ENCODE measurements at regions not wholly inside any gene's neighbourhood (a gene's known extent, or its start where the extent isn't known, plus 50 kb on each side); places are given as distances from the start of the nearest gene placed in this dataset.

GRCh38 chr2:38185012-38185491 is 109.1 kb upstream of the CYP1B1 start:
- H3K36me3 ChIP-seq (ENCODE audit: control insufficient read depth, insufficient read depth, low read length): no peaks in the 10 kb centered on the region
- no peaks in the 10 kb centered on the region for H3K79me2 ChIP-seq (ENCODE audit: control insufficient read depth, insufficient read depth, low read length)
- peak; percentile 63 to 80 for DNase-seq (ENCODE audit: low read depth in 2 of 2)
- H3K4me3 ChIP-seq (replicated peaks in 1 of 4; ENCODE audit: control extremely low read depth in 1 of 4, insufficient read depth in 1 of 4, low read depth in 3 of 4, low read length in 4 of 4): no peak overlapping the region
- H3K27me3 ChIP-seq (ENCODE audit: control insufficient read depth, insufficient read depth, low read length): no peaks in the 10 kb centered on the region
- no peak overlapping the region for H3K9ac ChIP-seq (ENCODE audit: insufficient read depth, low read length)
- H3K4me1 ChIP-seq (ENCODE audit: control insufficient read depth, extremely low read depth, insufficient read depth, low read length): peaks cover 5% of the 10 kb centered on the region
- no peak overlapping the region for H3K4me2 ChIP-seq (ENCODE audit: extremely low read depth, insufficient read depth, low read length)
- no peak for TF ChIP-seq EZH2 (IDR thresholded peaks at IDR 0.05; ENCODE audit: low read length, missing control alignments)
- TF ChIP-seq, protein P1, sequence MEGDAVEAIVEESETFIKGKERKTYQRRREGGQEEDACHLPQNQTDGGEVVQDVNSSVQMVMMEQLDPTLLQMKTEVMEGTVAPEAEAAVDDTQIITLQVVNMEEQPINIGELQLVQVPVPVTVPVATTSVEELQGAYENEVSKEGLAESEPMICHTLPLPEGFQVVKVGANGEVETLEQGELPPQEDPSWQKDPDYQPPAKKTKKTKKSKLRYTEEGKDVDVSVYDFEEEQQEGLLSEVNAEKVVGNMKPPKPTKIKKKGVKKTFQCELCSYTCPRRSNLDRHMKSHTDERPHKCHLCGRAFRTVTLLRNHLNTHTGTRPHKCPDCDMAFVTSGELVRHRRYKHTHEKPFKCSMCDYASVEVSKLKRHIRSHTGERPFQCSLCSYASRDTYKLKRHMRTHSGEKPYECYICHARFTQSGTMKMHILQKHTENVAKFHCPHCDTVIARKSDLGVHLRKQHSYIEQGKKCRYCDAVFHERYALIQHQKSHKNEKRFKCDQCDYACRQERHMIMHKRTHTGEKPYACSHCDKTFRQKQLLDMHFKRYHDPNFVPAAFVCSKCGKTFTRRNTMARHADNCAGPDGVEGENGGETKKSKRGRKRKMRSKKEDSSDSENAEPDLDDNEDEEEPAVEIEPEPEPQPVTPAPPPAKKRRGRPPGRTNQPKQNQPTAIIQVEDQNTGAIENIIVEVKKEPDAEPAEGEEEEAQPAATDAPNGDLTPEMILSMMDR (conservative IDR thresholded peaks at IDR 0.05 in 1 of 2, IDR thresholded peaks at IDR 0.05 in 1 of 2; ENCODE audit: low read depth in 1 of 2, low read length in 2 of 2): no peak
- H2AFZ ChIP-seq (ENCODE audit: low read length): no peak overlapping the region
- H3K27ac ChIP-seq (ENCODE audit: insufficient read depth, low read length): no peak overlapping the region
- no peaks in the 10 kb centered on the region for H3K9me3 ChIP-seq (ENCODE audit: control insufficient read depth, insufficient read depth, low read depth, low read length)
- H4K20me1 ChIP-seq (ENCODE audit: control insufficient read depth, extremely low read depth, insufficient read depth, low read length): no peaks in the 10 kb centered on the region

GRCh38 chr2:38182492-38183003 is 106.6 kb upstream of the CYP1B1 start:
- H3K27me3 ChIP-seq (ENCODE audit: control insufficient read depth, insufficient read depth, low read length): no peaks in the 10 kb centered on the region
- no peaks in the 10 kb centered on the region for H3K9me3 ChIP-seq (ENCODE audit: control insufficient read depth, insufficient read depth, low read depth, low read length)
- H3K4me1 ChIP-seq (ENCODE audit: control insufficient read depth, extremely low read depth, insufficient read depth, low read length): peaks cover 13% of the 10 kb centered on the region
- H3K79me2 ChIP-seq (ENCODE audit: control insufficient read depth, insufficient read depth, low read length): no peaks in the 10 kb centered on the region
- no peaks in the 10 kb centered on the region for H4K20me1 ChIP-seq (ENCODE audit: control insufficient read depth, extremely low read depth, insufficient read depth, low read length)
- H3K27ac ChIP-seq (ENCODE audit: insufficient read depth, low read length): no peak overlapping the region
- peak in 1 of 2 donors; percentile 37 for DNase-seq (ENCODE audit: low read depth in 2 of 2)
- H3K4me3 ChIP-seq (replicated peaks in 1 of 4; ENCODE audit: control extremely low read depth in 1 of 4, insufficient read depth in 1 of 4, low read depth in 3 of 4, low read length in 4 of 4): no peak overlapping the region
- H2AFZ ChIP-seq (ENCODE audit: low read length): no peak overlapping the region
- H3K36me3 ChIP-seq (ENCODE audit: control insufficient read depth, insufficient read depth, low read length): no peaks in the 10 kb centered on the region
- H3K9ac ChIP-seq (ENCODE audit: insufficient read depth, low read length): no peak overlapping the region
- TF ChIP-seq, protein P1 (conservative IDR thresholded peaks at IDR 0.05 in 1 of 2, IDR thresholded peaks at IDR 0.05 in 1 of 2; ENCODE audit: low read depth in 1 of 2, low read length in 2 of 2): no peak
- no peak for TF ChIP-seq EZH2 (IDR thresholded peaks at IDR 0.05; ENCODE audit: low read length, missing control alignments)
- no peak overlapping the region for H3K4me2 ChIP-seq (ENCODE audit: extremely low read depth, insufficient read depth, low read length)

DNA sequence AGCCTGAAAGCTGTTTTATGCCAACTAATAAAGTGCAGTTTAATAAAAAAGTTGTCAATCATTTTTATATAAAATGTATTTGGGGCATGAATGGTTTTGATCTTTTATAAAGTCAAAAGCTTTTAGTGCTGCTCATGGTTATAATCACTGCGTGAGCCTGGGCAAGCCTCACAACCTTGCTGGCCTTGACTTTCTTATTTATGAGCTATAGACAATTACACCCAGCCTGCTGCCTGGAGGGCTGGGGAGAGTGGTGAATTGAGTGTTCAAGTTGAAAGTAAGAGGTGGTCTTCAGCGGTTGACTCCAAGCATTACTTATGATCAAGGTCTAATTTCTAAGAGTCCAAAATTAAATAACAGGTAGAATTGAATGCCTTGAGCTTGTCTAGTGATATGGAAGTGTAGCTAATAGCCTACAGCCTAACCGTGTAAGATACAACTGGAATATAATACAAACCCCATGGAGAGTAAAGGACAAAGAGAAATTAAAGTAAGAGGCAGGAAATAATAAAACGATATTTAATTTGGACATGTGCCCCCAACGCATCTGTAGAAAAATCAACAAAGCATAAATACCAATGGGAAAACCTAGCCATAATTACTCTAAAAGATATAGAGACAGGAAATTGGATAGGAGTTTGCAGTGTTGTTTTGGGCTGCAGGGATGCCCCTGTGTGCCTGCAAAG is 106.0 kb upstream of the CYP1B1 start:
- Histone ChIP-seq H3K9ac (ENCODE audit: insufficient read depth, low read length) (no peak overlapping the region), H4K20me1 (ENCODE audit: control insufficient read depth, extremely low read depth, insufficient read depth, low read length) (no peaks in the 10 kb centered on the region), H3K36me3 (ENCODE audit: control insufficient read depth, insufficient read depth, low read length) (no peaks in the 10 kb centered on the region), H3K27me3 (ENCODE audit: control insufficient read depth, insufficient read depth, low read length) (no peaks in the 10 kb centered on the region), H3K4me3 (replicated peaks in 1 of 4; ENCODE audit: control extremely low read depth in 1 of 4, insufficient read depth in 1 of 4, low read depth in 3 of 4, low read length in 4 of 4) (no peak overlapping the region), H2AFZ (ENCODE audit: low read length) (no peak overlapping the region), H3K4me2 (ENCODE audit: extremely low read depth, insufficient read depth, low read length) (no peak overlapping the region), H3K27ac (ENCODE audit: insufficient read depth, low read length) (no peak overlapping the region), H3K9me3 (ENCODE audit: control insufficient read depth, insufficient read depth, low read depth, low read length) (no peaks in the 10 kb centered on the region), H3K79me2 (ENCODE audit: control insufficient read depth, insufficient read depth, low read length) (no peaks in the 10 kb centered on the region), H3K4me1 (ENCODE audit: control insufficient read depth, extremely low read depth, insufficient read depth, low read length) (peaks cover 18% of the 10 kb centered on the region)
- TF ChIP-seq, protein P1 (conservative IDR thresholded peaks at IDR 0.05 in 1 of 2, IDR thresholded peaks at IDR 0.05 in 1 of 2; ENCODE audit: low read depth in 1 of 2, low read length in 2 of 2): no peak
- no peak for TF ChIP-seq EZH2 (IDR thresholded peaks at IDR 0.05; ENCODE audit: low read length, missing control alignments)
- no peak for DNase-seq (ENCODE audit: low read depth in 2 of 2)
